ENCODE measurements at regions not wholly inside any gene's neighbourhood (a gene's known extent, or its start where the extent isn't known, plus 50 kb on each side); places are given as distances from the start of the nearest gene placed in this dataset.
A peak's percentile ranks its signal among the peaks of the same experiment; 100 is the strongest.

DNA sequence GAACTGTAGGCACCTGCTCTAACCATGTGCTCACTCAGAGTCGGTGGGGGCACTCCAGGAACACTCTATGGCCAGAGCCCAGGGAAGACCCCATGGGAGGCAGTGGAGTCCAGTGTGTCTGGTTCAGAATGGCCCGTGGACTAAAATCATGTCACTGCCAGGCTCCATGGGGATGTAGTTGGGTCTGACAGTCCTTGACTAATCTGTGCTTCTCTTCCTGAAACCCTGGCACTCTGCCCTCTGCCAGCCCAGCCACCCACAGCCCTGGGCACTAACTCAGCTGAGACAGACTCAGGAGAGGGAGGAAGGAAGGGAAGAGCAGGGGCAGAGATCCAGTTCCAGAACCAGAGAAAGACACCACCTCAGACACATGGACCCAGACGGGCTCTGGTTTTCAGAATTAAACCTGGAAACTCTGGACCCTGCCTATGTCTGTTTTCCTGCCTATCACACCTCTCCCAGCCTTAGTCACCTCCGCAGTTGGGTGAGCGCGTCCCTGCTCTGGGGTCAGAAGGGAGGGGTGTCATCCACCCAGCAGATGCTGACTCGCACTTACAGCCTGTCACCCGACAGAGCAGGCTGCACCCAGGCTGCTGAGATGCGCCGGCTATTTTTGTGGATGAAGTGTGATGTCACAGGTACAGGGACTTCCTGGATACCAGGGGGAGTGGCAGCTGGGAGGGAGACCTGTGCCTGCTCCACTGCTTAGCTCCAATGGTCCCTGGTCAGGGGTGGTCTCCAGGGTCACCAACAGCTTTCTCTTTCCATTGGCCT, 56.8 kb upstream of the INSYN1 start:
- Histone ChIP-seq H4K20me1 (ENCODE audit: insufficient read depth) (no peaks in the 10 kb centered on the region), H3K9me2 (ENCODE audit: insufficient read depth) (no peaks in the 10 kb centered on the region), H3K27me3 (replicated peaks; ENCODE audit: insufficient read depth) (no peaks in the 10 kb centered on the region; the same call in 1 of the 2 replicates), H3K4me3 (no peak overlapping the region), H3K9me3 (ENCODE audit: low read depth) (no peaks in the 10 kb centered on the region), H2AFZ (no peak overlapping the region), H3K9ac (no peak overlapping the region), H3K79me2 (ENCODE audit: insufficient read depth) (no peaks in the 10 kb centered on the region), H3K36me3 (ENCODE audit: low read depth) (no peaks in the 10 kb centered on the region), H3K27ac (no peak overlapping the region), H3F3A (ENCODE audit: insufficient read depth) (no peaks in the 10 kb centered on the region), H3K4me2 (ENCODE audit: unreplicated experiment) (no peak overlapping the region), H3K4me1 (ENCODE audit: insufficient read depth) (no peaks in the 10 kb centered on the region)
- TF ChIP-seq EZH2phosphoT487 (IDR thresholded peaks at IDR 0.05; ENCODE audit: insufficient read depth, low read depth) (no peak), EZH2 (IDR thresholded peaks at IDR 0.05; ENCODE audit: insufficient read depth, poor library complexity, severe bottlenecking) (no peak)
- in situ Hi-C loops (cut with MboI), result no loop called here
- peak; percentile 58 for DNase-seq
- WGBS, 2 experiments (ENCODE audit: low coverage in 1 of 2, low lambda C conversion rate in 2 of 2, missing lambda C conversion rate in 2 of 2), result 15 to 20% methylated on average over 10 of the region's 10 CpGs

DNA sequence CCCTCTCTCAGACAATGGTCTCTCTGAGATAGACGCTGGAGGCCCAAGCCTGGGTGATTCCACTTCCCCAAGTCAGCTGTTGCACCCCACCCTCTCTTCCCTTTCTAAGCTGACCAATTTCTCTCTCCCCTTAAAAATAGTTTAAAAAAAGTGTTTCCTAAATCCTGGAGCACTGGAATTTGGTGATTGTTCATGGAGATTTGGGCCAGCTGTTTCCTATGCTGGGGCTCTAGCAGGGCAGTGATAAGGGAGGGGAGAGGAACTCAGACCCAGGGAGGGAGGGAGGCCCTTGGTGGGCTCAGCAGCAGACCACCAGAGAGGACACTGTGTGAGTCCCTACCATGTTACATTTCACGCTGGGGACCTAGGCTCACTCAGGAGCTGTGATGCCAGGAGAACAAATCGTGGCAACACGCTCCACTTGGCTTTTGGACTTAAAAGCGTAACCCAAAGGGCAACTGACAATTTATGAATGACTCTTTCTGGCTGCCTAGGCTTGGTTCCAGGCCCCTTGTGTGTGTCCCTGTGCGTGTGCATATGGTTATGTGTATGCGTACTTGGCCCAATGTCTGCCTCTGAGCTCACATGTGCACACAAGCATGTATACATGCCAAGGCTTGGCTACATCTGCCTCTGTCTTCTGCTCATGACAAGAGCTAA, 59.8 kb upstream of the INSYN1 start:
- Histone ChIP-seq H3K9me2 (ENCODE audit: insufficient read depth) (no peaks in the 10 kb centered on the region), H3F3A (ENCODE audit: insufficient read depth) (no peaks in the 10 kb centered on the region), H3K27me3 (replicated peaks; ENCODE audit: insufficient read depth) (no peaks in the 10 kb centered on the region; the same call in 1 of the 2 replicates), H3K27ac (no peak overlapping the region), H3K36me3 (ENCODE audit: low read depth) (no peaks in the 10 kb centered on the region), H3K79me2 (ENCODE audit: insufficient read depth) (no peaks in the 10 kb centered on the region), H2AFZ (no peak overlapping the region), H3K4me2 (ENCODE audit: unreplicated experiment) (no peak overlapping the region), H3K4me3 (no peak overlapping the region), H3K9ac (no peak overlapping the region), H3K4me1 (ENCODE audit: insufficient read depth) (no peaks in the 10 kb centered on the region), H3K9me3 (ENCODE audit: low read depth) (no peaks in the 10 kb centered on the region), H4K20me1 (ENCODE audit: insufficient read depth) (no peaks in the 10 kb centered on the region)
- DNase-seq, result no peak
- WGBS, 2 experiments (ENCODE audit: low coverage in 1 of 2, low lambda C conversion rate in 2 of 2, missing lambda C conversion rate in 2 of 2), result 55 to 65% methylated on average over 7 of the region's 7 CpGs
- in situ Hi-C loops (cut with MboI), result no loop called here
- TF ChIP-seq EZH2phosphoT487 (IDR thresholded peaks at IDR 0.05; ENCODE audit: insufficient read depth, low read depth) (no peak), EZH2 (IDR thresholded peaks at IDR 0.05; ENCODE audit: insufficient read depth, poor library complexity, severe bottlenecking) (no peak)

DNA sequence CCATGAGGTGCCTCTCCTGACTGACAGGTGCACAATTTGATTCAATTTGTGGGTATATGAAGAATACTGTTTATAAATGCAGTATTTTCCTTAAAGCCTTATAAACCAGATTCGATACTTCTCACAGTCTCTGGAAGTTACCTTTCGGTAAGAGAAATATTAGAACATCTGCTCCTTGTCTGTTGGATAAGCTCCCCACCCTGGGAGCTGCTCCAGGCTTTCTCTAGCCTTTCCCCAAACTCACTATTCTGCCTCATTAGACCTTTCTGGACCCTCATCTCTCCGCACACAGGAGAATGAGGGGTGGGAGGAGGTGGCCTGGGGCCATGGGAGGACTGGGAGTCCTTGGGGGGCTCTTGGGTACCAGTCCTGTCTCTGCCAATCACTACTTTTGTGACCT, 59.8 kb upstream of the TBC1D21 start:
- DNase-seq, result no peak
- Histone ChIP-seq H2AFZ (no peak overlapping the region), H3K9ac (no peak overlapping the region), H3K4me1 (ENCODE audit: insufficient read depth) (no peaks in the 10 kb centered on the region), H3K4me3 (no peak overlapping the region), H3K4me2 (ENCODE audit: unreplicated experiment) (no peak overlapping the region), H3K27ac (no peak overlapping the region), H3K27me3 (replicated peaks; ENCODE audit: insufficient read depth) (no peaks in the 10 kb centered on the region; the same call in 1 of the 2 replicates), H3K36me3 (ENCODE audit: low read depth) (no peaks in the 10 kb centered on the region), H4K20me1 (ENCODE audit: insufficient read depth) (no peaks in the 10 kb centered on the region), H3K79me2 (ENCODE audit: insufficient read depth) (no peaks in the 10 kb centered on the region), H3F3A (ENCODE audit: insufficient read depth) (no peaks in the 10 kb centered on the region), H3K9me3 (ENCODE audit: low read depth) (no peaks in the 10 kb centered on the region), H3K9me2 (ENCODE audit: insufficient read depth) (no peaks in the 10 kb centered on the region)
- TF ChIP-seq EZH2 (IDR thresholded peaks at IDR 0.05; ENCODE audit: insufficient read depth, poor library complexity, severe bottlenecking) (no peak), EZH2phosphoT487 (IDR thresholded peaks at IDR 0.05; ENCODE audit: insufficient read depth, low read depth) (no peak)
- in situ Hi-C loops (cut with MboI), result no loop called here
- 53 to 55% methylated on average over 3 of the region's 3 CpGs for WGBS, 2 experiments (ENCODE audit: low coverage in 1 of 2, low lambda C conversion rate in 2 of 2, missing lambda C conversion rate in 2 of 2)

DNA sequence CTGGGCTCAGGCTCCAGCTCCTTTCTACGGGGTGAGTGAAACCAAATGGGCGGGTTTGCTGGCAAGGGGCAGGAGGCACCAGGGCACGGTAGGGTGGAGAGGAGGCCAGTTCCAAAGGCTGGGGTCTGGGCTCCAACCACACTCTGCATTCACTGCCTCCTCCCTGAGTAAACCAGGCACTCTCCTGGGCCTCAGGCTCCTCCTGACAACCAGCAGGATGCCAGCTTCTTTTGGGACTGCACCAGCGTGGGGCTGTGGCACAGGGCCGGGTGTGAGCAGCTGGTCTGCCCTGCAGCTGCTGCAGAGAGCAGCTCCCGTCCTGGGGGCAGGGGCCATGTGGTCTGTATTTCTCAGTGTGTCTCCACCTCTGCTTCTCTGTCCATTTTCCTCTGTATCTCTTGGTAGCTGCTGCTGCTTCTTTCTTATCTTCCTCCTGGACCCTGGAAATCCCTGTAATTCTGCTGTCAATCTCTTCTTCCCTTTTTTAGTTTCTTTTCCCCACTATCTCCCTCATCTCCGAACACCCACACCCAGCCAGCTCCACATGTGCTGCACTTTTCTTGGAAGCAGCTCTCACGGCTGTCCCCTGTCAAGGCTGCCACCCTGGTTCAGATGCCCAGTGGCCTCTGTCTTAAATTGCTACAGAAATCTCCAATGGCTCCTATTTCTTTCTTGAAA, 54.9 kb upstream of the TBC1D21 start:
- no peaks in the 10 kb centered on the region for H3F3A ChIP-seq (ENCODE audit: insufficient read depth)
- DNase-seq, result no peak
- H3K36me3 ChIP-seq (ENCODE audit: low read depth), result no peaks in the 10 kb centered on the region
- no peaks in the 10 kb centered on the region for H3K9me3 ChIP-seq (ENCODE audit: low read depth)
- no peak overlapping the region for H3K4me2 ChIP-seq (ENCODE audit: unreplicated experiment)
- H3K9ac ChIP-seq, result no peak overlapping the region
- H3K4me3 ChIP-seq, result no peak overlapping the region
- TF ChIP-seq EZH2phosphoT487 (IDR thresholded peaks at IDR 0.05; ENCODE audit: insufficient read depth, low read depth) (no peak), EZH2 (IDR thresholded peaks at IDR 0.05; ENCODE audit: insufficient read depth, poor library complexity, severe bottlenecking) (no peak)
- in situ Hi-C loops (cut with MboI), result no loop called here
- H4K20me1 ChIP-seq (ENCODE audit: insufficient read depth), result no peaks in the 10 kb centered on the region
- peaks cover 8% of the 10 kb centered on the region for H3K27me3 ChIP-seq (replicated peaks; ENCODE audit: insufficient read depth)
- H3K79me2 ChIP-seq (ENCODE audit: insufficient read depth), result no peaks in the 10 kb centered on the region
- WGBS, 2 experiments (ENCODE audit: low coverage in 1 of 2, low lambda C conversion rate in 2 of 2, missing lambda C conversion rate in 2 of 2), result 3 to 10% methylated on average over 8 of the region's 8 CpGs
- H2AFZ ChIP-seq, result no peak overlapping the region
- no peak overlapping the region for H3K27ac ChIP-seq
- H3K4me1 ChIP-seq (ENCODE audit: insufficient read depth), result no peaks in the 10 kb centered on the region
- H3K9me2 ChIP-seq (ENCODE audit: insufficient read depth), result no peaks in the 10 kb centered on the region

Measured in GM23248 (cell line).